ENCODE measurements at regions not wholly inside any gene's neighbourhood (a gene's known extent, or its start where the extent isn't known, plus 50 kb on each side); places are given as distances from the start of the nearest gene placed in this dataset.

DNA sequence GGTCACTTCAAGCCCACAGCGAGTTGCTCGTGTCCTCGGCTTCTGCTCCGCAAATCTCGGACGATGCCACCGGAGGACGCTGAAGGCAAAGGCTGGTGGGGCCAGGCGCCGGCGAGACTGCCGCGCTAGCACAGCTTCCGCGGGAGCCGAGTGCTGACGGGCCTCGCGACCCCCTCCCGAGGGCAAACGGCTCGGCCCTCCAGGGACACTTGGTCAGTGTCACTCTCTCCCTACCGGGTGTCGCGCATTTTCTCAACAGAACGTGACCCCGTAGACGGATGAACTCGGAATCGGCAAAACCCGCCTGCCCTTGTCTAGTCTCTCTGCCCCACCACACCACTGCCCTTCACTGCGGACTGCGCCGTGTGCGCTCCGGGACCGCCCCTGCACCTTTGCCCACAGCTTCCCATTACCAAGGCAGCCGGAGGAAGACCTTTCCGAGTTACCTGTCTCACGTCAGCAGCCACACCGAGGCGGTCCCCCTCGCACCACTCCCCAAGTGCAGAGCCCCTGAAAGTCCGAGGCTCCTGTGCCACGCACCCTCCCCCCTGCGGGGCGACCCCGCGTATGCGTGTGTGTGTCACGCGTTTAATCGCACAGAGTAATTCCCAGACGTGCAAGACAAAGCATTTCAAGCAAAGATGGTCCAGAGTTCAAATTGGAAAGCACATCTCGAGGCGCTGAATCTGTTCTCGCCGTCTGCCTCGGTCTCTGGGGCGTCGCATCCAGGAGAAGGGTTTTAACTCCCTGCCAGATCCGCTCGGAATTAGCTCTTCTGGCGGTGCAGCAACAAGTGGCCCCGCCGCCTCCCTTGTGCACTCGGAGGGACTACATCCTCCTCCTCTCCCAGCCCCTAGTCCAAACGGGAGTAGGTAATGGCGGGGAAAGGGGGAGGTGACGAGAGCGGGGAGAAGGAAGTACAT lies 245.0 kb upstream of the TOPAZ1 start:
- DNase-seq: no peak

DNA sequence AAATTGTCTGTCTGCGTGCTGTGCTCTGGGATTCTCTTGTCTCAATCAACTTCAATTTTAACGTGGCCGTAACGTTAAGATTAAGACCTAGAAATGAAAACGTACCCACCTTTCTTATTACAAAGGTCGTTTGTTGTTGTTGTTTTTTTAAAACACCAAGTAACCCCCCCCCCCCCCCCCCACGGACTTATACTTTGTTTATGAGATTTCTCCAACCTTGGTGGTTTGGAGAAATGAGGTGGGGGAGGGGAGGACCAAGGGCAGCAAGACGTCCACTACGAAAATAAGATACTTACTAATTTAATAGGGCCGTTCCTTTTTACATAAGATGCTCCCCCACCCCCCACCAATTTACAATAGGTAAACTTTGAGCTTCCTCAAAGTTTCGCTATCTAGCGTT lies 244.4 kb upstream of the TOPAZ1 start:
- DNase-seq: no peak

DNA sequence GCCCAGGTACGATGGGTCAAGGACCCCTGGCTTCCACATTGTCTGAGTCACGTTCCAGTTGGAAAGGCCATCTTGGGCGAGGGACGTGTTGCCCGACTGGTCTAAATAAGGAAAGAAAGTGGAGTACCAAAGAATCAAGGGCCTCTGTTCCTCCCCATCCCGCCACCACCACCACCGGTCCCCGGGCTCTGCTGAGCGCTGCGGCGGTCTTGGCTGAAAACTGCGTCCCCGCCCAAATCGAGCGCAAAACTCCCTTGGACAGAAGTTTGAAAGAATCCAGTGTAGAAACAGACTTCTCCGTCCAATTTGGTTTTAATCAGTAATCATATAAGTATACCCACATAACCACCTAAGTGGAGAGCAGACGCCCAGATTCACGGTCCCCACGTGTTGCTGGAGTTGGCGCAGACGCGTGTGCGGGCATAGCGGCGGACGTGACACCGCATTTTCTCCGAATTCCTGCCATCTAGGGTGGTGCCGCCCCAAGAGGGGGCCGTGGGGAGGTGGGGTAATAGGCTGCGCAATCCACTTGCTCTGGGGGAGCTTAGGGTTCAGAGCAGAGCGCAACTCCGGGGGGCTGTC lies 243.8 kb upstream of the TOPAZ1 start:
- no peak for DNase-seq

DNA sequence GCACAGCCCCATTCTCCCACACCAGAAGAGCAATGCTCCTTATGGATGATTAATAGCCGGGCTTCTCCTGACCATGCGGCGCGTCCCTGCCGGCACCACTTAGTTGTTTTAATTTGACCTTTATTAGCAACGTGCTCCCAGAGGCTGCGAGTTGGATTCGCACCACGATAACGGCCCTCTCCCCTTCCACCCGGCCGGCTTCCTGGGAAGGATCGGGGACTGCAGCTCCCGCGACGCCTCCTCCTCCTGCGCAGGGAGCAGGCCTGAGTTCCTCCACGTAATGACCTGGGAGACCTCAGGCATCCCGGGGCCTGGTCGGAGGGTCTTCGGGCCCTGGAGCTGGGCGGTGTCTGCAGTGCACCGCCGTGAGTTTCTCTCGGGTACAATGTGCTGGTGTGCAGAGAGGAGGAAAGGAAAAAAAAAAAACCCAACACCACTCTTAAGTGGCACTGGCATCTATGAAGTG lies 243.3 kb upstream of the TOPAZ1 start:
- DNase-seq: no peak

DNA sequence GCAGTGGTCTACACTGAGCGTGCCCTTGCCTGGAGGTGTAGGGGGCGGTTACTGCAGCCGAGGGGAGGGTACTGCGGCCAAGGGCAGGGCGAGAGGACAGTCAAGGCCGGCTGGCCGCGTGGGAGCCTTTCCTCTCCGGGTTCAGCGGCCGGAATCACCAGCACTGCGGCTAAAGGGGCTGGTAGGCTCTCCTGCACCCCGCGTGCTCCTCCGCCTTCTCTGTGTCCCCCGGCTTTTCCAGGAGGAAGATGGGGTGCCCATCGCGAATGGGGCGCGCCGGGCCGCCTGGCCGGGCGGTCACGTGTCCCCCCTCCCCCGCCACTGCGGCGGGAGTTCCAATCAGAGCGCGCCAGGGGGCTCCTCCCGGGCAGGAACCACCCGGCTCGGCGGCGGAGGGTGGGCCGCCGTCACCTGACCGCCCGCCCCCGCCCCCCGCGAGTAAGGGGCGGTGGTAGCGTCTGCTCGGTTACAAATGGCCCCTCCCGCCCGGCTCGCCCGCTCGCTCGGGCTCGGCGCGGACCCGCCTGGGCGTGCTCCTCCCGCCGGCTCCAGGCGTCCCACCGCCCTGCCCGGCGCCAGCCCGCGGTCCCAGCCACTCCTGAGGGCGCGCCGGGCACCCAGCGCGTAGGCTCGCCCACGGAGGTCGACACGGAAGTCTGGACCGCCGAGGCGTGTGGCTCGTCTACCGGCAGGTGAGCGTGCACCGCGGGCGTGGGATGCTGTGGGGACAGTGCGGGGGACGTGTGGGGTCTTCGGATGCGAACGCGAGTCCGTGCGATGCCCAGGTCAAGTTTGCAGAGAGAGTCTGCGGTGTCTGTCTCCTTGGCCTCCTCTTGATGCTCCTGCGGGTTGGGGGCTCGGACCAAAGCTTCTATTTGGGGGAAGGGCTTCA lies 242.6 kb upstream of the TOPAZ1 start:
- DNase-seq: peak; percentile 55

DNA sequence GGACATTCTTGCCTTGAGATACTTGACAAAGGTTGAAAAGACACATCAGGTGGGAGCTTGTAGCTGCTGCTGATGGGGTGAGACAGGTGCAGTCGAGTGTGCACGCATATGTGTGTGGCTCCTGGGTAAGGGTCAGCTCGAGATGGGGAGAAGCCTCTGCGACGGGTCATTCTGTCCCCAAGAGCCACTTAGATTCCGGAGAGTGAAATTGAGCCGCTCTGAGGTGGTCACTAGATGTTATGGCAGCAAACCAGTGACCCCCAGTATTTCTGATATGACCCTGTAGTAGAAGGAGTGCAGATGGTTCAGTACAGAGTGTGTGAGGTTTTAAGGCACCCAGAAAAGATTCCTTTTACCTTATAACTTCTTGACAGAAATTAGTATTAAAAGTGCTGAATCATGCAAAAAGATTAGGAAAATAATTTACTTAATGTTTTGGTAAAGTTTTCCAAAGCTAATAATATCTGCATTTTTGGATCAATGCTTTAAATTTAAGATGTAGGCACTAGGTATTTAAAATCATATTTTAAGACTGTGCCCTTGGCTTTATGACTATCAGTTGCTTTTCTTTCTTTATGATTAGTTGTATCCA lies 241.9 kb upstream of the TOPAZ1 start:
- DNase-seq: no peak

DNA sequence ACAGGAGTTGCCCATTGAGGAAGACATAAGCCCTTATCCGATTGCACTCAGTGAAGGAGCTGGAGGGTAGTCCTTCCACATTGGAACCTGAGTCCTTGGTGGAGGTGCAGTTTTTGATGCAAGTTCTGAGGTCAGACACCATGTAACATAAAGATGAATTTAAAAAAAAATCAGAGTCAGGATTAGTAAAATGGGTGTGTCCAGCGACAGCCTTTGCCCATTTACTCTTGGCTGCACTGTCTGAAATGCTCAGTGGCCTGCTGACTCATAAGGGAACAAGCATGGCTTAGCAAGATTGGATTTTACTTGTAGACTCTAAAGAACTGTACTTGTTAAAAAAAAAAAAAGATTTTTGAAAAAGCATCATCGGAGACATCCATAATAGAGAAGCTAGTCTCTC lies 241.1 kb upstream of the TOPAZ1 start:
- no peak for DNase-seq

DNA sequence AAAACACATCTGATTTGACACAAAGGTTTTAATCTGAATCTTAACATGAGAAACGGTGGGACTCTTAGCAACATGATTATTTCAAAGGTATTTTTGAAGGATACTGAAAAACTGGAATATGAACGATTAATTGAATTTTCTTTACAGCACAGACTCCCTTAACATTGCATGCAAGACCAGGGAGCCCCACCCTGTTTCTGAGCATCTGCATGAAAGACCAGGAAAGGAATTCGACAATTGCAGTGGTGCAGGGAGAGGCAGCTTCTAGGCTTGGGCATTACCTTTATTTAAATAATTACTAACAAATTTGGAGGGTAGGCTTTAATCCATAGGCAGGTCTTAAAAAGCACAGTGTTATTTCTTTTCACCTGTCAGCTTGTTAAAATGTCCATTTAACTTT lies 240.6 kb upstream of the TOPAZ1 start:
- DNase-seq: no peak

DNA sequence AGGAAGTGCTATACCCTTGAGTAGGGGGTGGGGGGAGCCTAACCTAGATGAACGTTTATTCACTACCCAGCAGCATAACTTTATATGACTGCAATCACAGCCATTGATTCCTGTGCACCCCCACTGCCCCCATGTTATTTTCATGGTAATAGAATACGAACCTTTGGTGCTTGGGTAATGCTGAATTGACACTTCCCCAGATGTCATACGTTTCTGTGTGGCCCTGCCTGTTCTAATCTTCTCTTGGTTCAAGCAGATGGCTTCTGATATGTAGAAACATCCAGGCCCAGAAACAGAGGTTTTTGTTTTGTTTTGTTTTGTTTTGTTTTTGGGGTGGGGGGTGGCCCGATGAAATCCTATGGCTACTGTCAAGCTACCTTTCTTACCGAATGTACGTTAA lies 237.9 kb upstream of the TOPAZ1 start:
- no peak for DNase-seq

DNA sequence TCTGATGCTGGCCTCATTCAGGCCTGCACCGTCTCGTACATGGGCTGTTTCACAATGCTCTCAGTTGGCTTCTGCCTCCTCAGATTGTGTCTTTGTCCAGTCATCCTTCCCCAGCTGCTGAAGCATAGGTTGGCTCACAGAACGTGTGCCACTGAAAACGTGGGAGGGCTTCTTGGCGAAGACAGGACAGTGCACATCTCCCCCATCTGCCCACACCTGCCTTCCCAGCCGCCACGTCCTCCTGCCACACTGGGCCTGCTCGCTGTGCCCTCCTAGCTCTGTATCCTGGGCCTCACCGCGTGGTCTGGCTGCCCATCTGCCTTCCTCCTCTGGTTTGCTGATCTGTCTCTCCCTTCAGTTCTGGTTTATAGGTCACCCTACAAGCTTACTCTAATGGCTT lies 230.0 kb upstream of the TOPAZ1 start:
- no peak for DNase-seq

DNA sequence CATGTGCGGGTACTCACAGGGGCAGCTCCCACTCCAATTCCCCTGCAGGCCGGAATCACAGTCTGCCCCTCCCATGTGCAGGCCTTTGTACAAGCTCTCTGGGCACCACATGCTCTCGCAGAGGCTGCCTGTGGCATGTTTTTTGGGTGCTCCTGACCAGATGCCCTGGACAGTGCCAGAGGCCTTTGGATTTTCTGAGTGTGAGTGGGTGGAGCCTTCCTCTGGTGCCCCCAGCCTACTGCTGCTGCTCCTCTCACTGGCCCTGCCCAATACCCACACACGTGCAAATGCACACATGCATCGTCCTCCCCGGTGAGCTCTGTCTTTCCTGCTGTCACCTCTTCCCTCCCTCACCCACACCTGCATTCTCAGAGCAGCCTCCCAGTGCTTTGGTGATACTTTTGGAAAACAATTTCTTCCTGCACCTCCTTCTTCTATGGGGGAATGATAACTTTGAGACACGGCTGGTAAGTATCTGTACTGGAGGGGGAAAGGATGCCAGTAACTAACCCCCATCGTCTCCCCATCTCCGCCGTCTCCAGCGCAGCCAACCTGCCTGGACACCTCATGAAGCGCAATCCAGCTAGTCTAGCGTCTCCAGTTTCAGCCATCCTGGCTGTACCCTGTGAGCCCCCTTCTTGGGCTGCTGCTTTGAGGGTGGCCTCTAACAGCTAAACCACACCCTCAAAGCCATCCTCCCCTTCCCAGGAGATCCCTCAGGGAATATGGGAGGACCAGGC lies 229.4 kb upstream of the TOPAZ1 start:
- DNase-seq: no peak

DNA sequence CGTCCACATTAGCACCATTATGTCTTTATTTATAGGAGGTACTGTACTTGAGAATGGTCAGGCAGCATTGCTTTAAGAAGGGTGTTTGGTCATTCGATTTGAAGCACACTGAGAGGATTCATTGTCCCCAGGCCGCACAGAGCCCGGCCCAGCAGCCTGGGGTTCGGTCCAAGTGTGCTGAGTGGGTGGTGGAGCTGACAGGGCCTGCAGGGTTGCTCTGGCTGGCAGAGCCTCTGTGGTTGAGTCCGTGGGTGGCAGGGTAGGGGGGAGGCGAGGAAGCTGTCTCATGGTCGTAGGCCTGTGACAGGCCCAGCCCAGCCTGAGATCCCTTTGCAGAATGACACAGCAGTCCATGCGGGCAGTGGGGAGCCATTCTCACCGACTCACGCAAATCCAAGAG lies 227.7 kb upstream of the TOPAZ1 start:
- DNase-seq: no peak

DNA sequence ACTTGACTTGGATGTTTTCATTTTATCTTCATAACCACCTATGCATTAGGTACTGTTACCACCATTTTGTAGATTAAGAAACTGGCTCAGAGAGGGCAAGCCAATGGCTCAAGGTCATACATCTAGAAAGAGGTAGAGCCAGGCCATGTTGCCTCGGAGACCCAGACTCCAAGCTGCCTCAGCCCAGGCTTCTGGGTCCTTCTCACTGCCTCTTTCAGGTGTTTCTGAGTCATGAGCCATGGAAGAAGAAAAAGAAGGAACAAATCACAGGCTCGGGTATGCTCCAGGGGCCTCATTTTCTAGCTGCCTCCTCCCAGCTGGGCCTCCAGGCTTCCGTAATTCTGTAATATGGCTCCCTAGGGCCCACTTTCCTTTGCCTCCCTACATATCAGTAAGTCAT lies 226.5 kb upstream of the TOPAZ1 start:
- DNase-seq: no peak

DNA sequence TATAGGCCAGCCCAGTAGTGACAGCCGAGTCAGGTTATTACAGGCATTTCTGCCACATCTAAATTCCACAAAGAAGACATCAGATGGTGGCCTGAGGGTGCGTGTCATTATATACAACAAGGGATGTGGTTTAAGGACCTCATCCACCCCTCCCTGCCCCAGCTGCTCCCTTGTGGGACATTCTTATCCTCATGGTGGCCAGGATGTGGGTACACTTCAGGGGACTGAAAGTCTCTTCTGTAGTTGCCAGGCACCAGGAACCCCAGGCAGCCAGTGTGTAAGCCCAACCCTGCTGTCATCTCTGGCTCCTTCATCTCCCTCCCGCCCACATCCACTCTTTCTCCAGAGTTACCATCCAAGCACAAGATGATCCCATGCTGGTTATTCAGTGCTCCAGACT lies 224.9 kb upstream of the TOPAZ1 start:
- no peak for DNase-seq

DNA sequence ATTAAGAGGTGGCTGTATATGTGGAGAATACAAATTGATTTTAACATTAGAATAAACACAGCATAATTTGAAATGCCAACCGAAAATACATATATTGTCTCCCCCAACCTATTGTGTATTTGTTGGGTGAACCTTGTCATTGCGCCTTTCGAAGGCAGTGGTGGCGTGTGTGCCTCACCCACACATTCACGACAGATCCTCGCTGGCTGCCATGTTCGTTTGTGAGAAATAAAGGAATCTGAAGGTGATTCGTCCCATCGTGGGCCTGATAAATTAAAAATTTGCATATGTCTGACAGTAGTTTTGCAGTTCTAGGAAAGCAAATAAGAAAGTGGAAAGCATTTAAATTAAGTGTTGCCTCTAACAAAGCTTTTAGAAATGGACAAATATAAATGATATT lies 222.8 kb upstream of the TOPAZ1 start:
- no peak for DNase-seq

DNA sequence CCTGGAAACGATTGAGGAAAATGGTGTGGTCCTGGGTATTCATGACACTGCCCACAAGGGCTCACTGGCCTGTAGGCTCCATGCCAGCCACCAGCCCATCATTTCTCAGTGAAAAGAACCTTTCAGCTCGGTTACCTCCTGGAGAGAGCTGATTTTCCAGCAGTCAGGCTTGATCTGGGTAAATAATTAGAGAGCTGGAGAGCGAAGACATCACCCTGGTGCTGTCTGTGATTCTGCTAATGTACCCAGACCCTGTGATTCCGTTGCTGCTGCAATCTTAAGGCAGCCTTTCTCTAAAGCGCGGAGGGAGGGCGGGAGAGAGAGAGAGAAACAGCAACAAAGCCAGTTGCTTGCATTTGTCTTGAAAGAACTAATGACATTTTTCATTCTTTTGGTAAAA lies 221.9 kb upstream of the TOPAZ1 start:
- no peak for DNase-seq

DNA sequence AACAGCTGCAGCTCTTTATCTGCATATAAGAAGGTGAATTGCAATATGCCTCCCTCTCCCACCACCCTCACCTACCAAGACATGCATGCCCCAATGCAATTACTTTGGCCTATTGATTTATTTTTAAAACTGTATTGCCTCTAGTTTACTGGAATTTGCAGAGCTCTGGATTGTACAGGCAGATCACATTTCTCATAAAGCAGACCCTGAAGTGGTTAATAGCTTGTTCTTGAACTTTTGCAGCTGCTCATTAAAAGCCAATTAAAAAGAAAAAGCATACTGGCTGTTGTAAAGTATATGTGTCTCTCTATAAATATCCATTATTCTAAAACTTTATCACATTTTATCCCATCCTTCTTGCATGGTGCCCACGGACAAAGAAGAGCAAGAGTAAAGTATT lies 221.5 kb upstream of the TOPAZ1 start:
- no peak for DNase-seq

DNA sequence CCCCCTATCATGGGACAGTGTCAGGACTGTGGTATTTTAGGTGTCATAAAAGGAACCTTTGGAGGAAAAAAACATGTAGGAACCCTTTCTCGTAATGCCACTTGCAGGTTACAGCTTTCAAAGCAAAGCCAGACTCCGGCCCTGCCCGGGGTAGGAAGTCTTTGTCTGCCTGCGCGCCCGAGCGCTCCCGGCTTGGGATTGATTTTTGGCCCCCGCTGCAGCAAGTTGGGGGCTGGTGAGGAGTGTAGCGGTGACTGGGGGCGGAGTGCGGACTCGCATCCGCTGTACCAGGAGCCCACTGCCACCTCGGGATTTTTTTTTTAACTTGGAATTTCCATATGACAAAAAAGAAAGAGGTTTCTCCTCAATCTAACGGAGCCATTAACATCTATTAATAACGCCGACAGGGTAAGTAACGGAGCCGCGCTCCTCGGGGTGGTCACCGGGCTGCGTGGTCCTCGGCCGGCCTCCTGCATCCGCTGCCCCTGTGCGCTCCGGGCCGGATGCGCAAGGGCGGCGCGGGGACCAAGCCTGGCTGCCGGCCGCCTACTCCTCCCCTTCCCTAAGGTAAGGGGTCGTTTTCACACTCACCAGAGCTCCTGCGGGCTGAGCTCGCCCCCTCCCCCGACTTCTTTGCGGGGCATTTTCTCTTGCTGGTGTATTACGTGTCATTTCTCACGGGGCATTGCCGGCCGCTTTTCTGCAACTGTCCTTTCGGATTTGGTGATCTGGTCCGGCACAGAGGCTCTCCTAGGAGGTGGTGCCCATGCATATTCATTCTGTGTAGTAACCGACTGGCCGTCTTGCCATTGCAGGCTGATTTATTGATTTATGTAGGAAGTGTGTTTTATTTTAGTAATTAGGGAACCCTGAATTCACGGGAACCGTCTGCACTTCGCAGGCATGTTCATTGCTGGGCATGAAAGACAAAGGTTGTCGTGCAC lies 219.8 kb upstream of the TOPAZ1 start:
- DNase-seq: no peak

DNA sequence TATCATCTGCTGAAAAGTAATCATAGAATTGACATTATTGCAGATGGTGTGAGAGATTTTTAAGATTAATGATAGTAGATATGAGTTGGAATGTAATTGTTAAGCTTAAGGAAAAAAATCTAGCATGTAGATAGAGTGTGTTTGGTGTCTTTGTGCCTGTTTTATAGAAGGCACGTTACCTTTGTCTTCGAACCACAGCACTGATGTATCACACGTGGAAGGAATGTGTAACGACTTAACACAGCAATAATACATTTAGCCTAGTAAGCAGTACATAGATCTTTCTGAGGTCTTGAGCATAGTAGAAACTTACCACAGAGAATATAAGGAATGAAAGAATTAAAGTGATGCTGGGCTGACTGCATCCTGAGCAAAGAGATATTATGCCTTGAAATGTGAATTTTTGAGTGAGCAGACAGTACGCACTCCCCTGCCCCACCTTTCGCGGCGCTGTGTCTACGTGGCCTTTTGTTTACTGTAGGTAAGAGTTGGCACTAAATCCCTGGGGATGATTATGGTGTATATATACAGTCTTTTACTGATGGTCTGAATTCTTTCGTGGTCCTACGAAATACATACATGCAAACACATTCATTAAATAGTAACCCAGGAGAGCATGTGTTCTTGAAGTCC lies 217.6 kb upstream of the TOPAZ1 start:
- no peak for DNase-seq

DNA sequence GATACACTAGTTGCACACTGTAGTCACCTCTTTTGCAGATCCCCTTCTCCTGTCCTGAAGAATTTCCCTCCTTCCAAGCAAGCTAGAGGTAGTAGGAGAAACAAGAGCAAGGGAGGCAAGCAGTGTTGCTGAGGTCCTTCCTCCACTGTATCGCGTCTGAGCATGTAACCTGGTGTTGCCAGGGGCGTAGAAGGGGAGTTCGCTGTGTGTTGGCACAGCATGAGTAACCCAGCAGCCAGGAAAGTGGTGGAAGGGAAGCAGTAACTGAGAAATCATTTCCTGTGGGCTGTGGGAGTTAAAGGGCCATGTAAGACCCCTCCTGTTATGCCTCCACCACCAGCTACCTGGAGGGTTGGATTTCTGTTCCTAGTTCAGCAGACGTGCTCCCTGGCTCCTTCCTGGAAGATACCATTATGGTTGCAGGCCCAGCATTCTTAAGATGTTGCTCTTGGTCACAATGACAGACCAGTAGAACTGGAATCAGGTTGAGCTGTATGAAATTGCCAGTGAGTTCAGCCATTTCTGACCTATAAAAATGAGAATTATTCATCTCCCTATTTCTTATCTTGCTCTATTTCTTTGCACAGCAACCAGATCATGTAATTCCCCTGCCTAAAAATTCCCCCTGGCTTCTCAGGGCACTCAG lies 215.3 kb upstream of the TOPAZ1 start:
- no peak for DNase-seq
